ENCODE measurements at regions not wholly inside any gene's neighbourhood (a gene's known extent, or its start where the extent isn't known, plus 50 kb on each side); places are given as distances from the start of the nearest gene placed in this dataset.
"Not testable (repeated sequence)": the region's sequence is repeated elsewhere in the genome, so short reads cannot be mapped to it uniquely, and the experiment has no call there.

DNA sequence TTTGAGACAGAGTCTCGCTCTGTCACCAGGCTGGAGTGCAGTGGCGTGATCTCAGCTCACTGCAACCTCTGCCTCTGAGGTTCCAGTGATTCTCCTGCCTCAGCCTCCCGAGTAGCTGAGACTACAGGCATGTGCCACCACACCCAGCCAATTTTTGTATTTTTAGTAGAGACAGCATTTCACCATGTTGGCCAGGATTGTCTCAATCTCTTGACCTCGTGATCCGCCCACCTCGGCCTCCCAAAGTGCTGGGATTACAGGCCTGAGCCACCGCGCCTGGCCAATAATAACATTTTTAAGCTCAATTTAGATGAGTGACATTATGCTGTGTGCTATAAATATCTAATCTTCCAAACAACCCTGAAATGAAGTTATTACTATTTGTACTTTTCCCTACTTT is 338.8 kb upstream of the VRK2 start:
- not testable (repeated sequence) for DNase-seq (ENCODE audit: low read depth)

DNA sequence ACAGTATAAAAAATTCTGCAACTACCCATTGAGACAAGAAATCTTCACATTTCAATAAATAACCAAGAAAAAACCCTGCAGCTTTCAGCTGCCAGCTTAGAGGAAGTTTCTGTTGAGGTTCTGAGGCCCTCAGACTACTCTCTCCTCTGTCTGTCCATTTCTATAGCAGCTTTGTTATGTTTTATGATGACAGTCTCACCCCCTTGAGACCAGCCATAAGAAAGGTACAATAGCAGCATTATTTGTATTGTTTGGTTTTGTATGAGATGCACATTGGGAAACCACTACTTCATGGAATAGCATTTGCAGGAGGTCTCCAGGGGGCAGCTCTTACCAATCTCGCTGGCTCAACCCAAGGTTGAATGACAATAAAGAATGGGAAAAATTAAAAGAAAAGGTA is 334.6 kb upstream of the VRK2 start:
- no peak for DNase-seq (ENCODE audit: low read depth)

DNA sequence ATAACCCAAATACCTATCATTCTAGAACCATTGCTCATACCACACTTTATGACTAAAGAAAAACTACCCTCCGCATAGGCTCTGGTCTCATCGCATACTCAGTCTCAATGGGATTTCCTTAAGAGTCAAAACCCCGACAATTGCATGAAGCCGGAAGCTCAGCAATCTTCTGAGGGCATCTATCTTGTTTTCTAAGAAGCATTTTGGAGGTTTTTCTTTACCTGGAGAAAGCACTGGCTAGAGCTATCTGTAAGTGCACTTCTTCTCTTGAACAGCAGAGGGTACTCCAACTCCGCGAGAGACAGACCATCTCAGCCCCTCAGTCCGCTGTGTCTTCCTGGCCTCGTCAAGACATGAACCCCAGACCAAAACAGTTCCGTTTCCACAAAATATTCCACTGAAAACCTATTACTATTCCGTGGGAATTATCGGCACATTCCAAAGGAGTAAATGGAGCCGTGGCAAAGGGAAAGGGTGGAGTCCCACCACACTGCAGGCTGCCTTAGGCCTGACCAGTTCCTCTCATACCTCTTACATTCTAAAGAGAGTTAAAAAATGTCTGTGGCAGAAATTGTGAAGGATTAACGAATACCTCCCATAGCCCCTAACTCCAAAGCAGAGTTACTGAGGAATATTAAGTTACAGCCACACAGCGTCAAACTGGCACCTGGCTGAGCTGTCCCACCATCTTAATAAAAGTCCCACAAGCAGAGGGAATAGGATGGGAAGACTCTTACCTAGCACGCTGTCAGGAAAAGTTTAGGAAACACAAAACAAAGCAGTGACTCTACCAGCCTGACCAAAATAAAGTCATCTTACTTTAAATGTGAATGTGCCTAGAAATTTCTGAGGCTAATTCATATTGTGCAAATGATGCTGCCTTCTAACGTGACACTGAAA is 325.6 kb upstream of the VRK2 start:
- peak; percentile 20 for DNase-seq (ENCODE audit: low read depth)

DNA sequence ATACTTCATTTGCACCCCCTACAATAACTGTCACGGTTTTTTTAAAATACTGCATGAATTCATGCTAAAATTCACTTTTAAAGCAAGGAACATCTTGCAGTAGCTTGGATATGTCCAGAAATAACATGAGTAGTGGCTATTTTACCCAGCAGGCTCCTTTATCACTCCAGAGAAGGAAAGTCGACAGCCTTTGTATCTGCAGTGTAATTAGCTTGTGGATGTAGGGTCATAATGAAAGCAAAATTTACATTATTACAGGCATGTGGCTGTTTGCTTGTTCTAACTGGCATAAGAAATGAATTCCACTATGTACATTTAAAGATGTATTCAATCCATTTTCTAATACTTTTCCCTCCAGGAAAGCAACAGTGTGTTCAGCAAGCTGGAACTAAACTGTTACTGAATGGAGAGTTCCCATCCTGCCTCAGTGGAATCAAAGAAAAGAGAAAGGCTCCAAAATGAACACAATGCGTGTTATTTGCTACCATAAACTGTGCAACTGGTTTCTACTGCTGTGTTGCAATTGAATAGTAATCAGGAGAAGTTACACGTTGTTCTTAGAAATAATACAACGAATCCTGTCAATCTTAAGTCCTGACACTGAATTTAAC is 321.2 kb upstream of the VRK2 start:
- DNase-seq (ENCODE audit: low read depth) = no peak

DNA sequence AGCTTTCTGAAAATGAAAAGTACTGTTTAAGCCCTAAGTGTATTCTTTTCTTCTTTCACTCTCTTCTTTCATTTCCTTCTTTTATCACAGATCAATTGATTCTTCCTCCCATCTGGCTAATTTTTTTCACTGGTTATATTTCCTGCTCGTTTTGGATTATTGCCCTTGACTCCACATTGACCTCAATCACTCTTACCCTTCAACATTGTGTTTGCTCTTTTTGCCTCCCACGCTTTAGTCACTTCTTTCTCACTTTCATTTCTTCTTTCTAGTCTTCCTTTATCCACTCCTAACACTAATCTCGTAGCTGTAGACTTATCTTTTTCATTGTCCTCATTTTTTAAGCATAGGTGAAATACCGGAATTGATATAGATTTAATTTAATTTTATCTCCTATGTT is 320.3 kb upstream of the VRK2 start:
- no peak for DNase-seq (ENCODE audit: low read depth)

DNA sequence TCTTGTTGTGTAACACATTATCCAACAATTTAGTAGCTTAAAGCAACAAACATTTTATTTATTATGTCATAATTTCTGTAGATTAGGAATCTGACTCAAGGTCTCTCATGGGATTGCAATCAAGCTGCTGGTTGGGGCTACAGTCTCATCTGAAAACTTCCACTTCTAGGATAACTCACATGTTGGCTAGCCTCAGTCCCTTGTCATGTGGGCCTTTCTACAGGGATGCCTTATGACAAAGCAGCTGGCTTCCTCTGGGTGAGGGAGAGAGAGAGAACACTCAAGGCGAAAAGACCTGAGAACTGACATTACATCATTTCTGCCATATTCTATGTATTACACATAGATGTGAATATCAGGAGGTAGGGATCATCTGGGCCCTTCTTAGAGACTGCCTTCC is 317.9 kb upstream of the VRK2 start:
- DNase-seq (ENCODE audit: low read depth) = no peak

DNA sequence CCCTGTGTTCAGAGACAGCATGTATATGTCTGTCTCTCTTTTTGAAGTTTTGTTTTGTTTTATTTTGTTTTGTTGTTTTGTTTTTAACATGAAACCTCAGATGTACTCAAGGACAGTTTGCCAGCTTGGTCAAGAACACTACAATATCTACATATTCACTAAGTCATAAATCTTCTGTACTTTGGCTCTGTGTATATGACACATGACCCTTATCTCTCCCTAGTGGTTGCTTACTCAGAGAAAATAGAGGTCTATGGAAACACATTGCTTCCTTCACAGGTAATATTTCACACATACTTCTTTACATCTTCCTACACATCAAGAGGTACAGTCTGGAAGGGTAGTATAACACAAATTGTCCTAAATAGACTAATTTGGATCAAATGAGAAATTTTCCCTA is 312.6 kb upstream of the VRK2 start:
- no peak for DNase-seq (ENCODE audit: low read depth)

DNA sequence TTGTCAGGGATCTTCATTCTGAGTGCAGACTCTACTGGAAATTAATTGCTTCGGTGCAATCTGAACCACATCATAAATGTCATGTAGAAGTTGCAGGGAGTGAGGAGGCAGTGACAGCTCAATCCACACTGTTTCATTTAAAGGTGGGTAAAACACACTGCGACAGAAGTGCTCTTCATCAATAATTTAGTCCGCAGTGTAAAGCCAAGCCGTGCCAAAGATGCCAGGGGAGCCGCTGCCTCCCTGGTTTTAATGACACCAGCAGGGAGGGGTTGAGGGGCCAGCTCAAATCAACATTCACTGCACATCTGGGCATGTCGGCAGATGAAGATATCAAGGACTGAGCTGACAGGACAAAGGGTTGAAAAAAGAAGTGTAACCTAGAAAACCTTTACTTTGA is 305.7 kb upstream of the VRK2 start:
- DNase-seq (ENCODE audit: low read depth) = no peak

DNA sequence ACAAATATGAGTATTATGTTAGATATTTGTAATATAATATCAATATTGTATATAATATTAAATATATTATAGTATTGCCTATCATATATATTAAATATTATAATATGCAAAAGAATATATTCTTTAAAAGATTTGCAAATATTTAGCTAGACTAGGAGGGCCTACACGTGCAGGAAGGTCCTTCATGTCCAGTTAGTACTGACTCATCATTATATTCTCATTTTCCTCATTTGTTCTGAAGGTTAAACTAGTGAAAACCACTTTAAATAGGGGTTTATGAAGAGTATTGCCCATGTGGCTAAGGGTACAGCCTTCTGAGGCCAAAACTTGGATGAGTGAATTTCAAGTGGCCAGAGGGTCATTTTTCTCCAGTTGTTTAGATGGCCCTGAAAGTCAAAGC is 293.0 kb upstream of the VRK2 start:
- DNase-seq (ENCODE audit: low read depth) = no peak

DNA sequence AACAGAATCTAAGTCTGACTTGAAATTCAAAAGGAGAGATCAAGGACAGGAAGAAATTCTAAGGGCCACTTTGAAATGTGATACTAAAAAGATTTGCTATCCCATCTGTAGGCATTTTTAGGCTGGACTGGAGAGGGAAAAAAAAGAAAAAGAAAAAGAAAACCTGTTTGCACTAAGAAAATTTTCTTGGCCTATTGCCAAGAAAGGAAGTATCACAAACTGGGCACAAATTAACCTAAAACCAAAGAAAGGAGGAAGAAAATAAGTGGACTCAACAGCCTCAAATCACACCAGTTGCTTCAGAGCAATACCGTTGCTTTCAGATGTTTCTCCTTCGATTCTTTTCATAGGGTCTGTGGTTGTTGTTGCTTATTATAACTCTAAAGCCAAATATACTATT is 287.9 kb upstream of the VRK2 start:
- DNase-seq (ENCODE audit: low read depth) = no peak

DNA sequence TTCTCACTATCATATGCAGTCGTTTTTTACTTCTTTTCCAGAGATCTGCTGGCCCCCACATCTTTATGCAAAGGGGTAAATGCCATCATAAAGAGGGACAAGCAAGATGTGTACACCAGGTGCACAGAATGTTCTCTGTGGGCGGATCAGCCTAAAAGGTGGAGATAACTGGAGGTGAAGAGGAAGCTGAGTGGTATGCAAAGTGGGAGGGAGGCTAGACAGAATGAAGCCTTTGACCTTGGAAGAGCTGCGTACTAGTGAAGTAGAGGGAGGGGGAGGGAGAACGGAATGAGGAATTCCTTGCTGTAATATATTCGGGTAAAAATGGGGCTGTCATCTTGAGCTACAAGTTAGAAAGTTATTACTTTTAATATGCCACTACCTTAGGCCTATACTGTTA is 287.5 kb upstream of the VRK2 start:
- no peak for DNase-seq (ENCODE audit: low read depth)

DNA sequence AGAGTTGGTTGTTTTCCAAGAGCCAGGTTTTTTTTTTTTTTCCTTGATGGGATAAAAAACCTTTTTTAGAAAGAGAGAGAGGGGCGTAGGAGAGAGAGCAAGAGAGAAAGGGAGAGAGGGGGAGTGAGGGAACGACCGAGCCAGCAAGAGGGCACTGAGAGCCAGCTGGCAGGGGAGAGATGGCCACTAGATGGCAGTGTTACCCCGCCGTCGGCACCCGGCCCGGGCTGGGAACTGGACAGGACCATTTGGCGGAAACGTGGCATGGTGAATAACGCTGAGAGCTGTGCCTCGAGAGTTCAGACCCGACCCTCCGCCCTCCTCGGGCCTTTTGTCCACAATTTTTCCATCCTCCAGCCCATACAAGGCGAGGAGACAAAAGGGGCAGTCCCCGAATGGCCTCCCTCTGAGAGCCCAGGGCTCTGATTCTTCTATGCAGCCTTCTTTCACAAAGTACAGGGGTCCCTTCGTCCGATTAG is 286.7 kb upstream of the VRK2 start:
- DNase-seq (ENCODE audit: low read depth) = peak; percentile 47

DNA sequence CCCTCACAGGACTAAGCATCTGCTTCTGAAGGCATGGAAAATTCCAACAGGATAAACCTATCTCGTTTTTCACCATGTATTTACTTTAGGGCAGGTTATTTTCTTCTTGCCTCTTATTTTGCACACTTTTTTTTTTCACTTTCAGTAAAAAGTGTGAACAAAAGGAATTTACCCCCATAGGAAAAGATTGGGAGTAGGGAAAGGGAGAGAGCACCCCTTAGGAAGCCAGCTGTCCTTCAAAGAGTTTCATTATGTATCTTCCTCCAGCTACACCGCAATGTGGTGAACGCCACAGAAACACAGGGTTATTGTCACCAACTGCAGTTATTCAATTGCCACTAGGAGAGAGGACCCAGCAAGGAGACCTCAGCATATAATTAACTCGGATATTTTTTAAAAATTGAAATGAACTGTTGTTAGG is 286.2 kb upstream of the VRK2 start:
- DNase-seq (ENCODE audit: low read depth) = no peak

DNA sequence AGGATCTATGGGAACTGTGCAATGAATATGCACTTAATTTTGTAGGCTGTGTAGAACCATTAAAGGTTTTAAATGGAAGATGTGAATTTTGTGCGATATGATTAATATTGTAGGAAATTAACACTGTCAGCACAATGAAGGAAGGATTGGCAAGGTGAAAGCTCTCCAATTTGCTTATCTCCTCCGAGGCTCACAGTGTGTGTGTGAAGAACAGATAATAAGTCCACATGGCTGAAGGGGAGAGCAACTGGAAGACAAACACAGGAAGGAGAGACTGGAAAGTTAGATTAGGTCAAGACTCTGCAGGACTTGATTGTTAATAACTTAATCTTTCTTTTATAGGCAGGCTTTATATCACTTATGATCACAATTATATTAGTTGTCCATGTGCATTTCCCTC is 269.7 kb upstream of the VRK2 start:
- DNase-seq (ENCODE audit: low read depth) = no peak

DNA sequence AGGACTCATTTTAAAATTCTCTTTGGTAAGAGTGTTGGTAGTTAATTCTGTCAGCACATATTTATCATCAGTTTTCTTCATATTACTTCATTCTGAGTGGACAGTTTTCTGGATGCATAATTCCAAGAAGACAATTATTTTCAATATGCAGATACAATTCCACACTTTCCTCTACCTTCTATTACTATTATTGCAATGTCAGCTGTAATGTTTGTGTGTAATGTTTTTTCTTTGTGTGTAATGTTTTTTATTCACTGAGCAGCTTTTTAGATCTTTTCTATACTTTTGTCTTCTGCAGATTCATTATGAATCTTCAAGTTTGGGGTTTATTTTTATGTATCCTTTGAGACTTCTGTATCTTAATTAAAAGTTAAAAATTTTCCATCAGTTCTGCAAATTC is 264.0 kb upstream of the VRK2 start:
- no peak for DNase-seq (ENCODE audit: low read depth)

DNA sequence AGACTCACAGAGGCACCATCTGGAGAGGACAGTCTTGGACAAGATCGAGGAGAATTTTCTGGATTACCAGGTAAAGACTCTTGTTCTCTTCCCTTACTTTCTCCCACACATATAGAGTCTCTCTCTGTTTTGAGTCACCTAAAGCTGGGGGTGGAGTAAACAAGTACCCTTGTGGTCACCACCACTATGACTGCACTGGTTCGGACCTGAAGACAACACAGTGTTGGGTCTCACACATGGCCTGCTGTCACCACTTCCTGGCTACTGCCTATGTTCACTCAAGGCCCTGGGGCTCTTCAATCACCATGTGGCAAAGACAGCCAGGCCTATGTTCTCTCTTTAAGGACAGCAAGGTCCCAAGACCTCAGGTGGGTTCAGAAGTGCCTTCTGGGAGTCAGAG is 253.3 kb upstream of the VRK2 start:
- DNase-seq (ENCODE audit: low read depth) = no peak

DNA sequence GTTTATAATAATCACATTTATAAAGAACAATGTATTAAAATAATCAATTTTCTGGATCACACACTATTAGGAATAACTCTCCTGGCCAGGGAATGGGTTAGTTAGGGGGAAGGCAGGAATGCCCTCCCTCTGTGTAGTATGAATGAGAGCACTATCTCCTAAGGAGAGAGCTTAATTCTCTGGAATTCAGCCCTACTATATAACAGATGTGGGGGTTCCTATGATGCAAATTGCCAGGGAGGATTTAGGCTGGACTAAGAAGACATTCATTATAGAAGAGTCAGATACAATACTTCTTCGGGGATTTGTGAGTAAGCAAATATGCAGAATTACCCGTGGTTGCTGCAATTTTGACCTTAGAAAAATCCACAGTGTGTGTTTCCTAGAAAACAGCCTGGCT is 250.1 kb upstream of the VRK2 start:
- no peak for DNase-seq (ENCODE audit: low read depth)

DNA sequence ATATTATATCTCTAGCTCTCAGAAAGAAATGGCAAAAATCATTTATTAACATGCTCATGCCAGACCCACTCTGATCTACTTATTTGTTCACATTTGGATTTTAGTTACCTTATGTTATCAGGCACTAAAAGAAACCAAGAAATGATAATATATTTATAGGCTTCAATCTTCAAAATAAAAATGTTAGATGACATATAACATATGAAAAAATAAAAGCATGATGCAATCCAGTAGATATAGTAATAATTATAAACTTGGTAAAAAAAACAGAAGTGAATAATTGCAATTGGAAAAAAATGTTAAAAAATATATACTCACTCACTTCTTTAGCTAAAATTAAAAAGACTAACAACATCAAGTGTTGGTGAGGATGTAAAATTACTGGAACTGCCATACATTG is 248.3 kb upstream of the VRK2 start:
- DNase-seq (ENCODE audit: low read depth) = no peak

DNA sequence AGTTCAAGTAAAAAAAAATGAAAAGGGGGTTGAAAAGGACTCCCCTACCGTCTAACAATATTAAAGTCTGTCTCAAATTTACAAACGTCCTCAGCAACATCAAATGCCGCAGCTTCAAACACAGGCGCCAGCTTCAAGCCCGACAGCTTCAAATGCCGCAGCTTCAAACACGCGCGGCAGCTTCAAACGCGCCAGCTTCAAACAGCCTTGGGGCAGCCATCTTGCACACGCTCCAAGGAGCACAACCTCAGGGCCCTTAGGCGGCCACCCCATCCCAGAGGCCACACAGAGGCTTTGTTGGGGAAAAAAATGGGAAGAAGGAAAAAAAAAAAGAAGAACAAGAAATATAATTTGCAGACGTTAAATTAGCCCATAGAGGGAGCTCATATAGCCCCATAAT is 244.4 kb upstream of the VRK2 start:
- no peak for DNase-seq (ENCODE audit: low read depth)

DNA sequence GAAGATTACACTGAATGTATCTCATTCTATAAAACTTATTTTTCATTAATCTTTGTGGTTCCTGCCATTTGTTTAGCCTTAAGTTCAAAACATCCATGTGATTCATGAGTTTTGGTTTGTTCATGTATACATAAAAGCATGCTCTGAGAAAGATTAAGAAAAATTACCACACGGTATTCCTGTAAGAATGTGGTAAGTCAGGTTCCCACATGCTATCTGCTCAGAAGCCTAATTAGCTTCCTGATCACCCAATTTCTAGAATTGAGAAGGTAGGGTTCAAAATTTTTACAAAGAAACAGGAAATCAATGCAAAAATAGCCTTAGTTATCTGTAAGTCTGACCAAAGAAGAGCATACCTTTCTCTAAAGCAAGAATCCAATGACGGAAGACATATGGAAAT is 241.6 kb upstream of the VRK2 start:
- DNase-seq (ENCODE audit: low read depth) = no peak

DNA sequence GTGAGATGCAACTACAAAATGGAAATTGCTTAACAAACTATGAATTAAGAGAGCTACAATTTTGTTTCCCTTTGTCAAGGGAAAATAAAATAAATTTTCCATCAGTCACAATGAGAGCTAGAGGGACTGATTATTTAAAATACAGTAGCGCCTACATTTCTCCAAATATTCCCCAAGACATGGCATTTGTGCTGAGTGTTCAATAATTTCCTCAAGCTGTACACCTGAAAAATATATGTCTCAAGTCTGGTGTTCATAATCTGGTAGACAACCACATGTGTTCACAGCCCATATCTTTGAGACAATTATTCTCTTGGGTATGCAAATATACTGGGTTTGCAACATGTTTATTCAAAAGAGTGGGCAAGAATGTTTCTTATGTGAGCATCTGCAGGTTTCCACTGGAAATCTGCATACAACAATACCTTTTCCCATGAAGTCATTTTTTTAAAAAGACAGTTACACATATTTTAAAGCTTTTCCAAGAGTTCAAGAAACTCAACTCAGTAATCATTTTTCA is 240.1 kb upstream of the VRK2 start:
- DNase-seq (ENCODE audit: low read depth) = no peak

DNA sequence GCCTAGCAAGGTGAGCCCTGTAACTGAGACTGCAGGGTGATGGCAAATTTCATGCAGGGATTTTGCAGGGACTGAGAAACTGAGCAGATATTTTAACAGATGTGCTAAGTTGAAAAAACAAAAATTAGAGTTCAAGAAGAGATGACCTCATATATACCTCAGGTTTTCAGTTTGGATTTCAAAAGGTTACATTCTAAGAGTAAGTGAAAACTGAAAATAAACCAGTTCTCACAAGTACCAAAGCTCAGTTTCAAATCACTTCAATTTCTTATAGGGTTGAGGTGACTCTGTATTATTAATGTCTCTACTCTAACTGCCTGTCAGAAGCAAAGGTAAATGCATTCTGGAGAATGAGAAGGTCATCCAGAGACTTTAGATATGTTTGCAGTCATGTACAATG is 237.4 kb upstream of the VRK2 start:
- no peak for DNase-seq (ENCODE audit: low read depth)

DNA sequence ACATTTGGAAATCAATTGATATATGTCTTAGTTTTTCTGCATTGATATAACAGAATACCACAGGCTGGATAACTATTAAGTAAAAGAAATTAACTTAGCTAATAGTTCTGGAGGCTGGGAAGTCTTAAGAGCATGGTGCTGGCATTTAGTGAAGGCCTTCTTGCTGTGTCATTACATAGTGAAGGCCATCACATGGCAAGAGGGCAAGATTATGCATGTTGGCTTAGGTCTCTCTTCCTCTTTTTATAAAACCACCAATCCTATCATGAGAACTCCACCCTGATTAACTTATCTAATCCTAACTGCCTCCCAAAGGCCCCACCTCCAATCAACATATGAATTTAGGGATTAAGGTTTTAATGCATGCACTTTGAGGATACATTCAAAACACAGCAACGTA is 225.5 kb upstream of the VRK2 start:
- DNase-seq (ENCODE audit: low read depth) = no peak

DNA sequence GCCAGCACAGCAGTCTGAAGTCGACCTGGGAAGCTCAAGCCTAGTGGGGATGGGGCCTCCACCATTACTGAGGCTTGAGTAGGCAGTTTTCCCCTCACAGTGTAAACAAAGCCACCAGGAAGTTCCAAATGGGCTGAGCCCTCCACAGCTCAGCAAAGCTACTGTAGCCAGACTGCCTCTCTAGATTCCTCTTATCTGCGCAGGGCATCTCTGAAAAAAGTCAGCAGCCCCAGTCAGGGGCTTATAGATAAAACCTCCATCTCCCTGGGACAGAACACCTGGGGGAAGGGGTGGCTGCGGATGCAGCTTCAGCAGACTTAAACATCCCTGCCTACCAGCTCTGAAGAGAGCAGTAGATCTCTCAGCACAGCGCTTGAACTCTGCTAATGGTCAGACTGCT is 218.4 kb upstream of the VRK2 start:
- DNase-seq (ENCODE audit: low read depth) = no peak

Measured in stromal cell of bone marrow (primary cell).